PC-3 (cell line): ENCODE measurements at regions not wholly inside any gene's neighbourhood (a gene's known extent, or its start where the extent isn't known, plus 50 kb on each side); places are given as distances from the start of the nearest gene placed in this dataset.

Experiments used
- EZH2 ChIP-seq: fragments of 300-600 bp; sonication (generic); IDR thresholded peaks from one replicate; pipeline ENCODE4 v1.6.1; 2017; ENCODE audit warnings: antibody characterized with exemption, mild to moderate bottlenecking, low read length; ENCODE audit not compliant: unreplicated experiment
- EZH2phosphoT487 ChIP-seq: fragments of 300-600 bp; sonication (generic); IDR thresholded peaks from 2 replicates; pipeline ENCODE4 v1.6.1; 2018; ENCODE audit warnings: mild to moderate bottlenecking, antibody characterized with exemption, low read length, borderline replicate concordance
- TF ChIP-seq, protein P1 (sequence below): fragments of 300-600 bp; sonication (generic); conservative IDR thresholded peaks from 2 replicates; pipeline ENCODE4 v1.5.1; 2017; ENCODE audit warnings: antibody characterized with exemption, low read depth, mild to moderate bottlenecking, low read length

DNA sequence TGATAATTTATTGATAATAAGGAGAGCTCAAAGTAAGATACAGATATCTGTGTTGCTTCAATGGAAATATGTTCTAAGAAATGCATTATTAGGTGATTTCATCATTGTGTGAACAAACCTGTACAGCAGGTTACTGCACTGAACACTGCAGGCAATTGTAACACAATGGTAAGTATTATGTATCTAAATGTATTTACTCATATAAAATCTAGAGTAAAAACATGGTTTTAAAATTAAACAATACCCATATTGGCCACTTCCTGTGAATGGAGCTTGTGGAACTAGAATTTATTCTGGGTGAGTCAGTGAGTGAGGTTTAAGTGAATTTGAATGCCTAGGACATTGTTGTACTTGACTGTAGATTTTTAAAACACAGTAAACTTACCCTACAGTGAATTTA lies 722.9 kb upstream of the RAG2 start:
- TF ChIP-seq EZH2phosphoT487: no peak
- TF ChIP-seq, protein P1, sequence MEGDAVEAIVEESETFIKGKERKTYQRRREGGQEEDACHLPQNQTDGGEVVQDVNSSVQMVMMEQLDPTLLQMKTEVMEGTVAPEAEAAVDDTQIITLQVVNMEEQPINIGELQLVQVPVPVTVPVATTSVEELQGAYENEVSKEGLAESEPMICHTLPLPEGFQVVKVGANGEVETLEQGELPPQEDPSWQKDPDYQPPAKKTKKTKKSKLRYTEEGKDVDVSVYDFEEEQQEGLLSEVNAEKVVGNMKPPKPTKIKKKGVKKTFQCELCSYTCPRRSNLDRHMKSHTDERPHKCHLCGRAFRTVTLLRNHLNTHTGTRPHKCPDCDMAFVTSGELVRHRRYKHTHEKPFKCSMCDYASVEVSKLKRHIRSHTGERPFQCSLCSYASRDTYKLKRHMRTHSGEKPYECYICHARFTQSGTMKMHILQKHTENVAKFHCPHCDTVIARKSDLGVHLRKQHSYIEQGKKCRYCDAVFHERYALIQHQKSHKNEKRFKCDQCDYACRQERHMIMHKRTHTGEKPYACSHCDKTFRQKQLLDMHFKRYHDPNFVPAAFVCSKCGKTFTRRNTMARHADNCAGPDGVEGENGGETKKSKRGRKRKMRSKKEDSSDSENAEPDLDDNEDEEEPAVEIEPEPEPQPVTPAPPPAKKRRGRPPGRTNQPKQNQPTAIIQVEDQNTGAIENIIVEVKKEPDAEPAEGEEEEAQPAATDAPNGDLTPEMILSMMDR: no peak
- TF ChIP-seq EZH2: no peak
